ENCODE measurements at regions not wholly inside any gene's neighbourhood (a gene's known extent, or its start where the extent isn't known, plus 50 kb on each side); places are given as distances from the start of the nearest gene placed in this dataset.

- ChIA-PET CTCF (no interaction called here), POLR2A (no interaction called here)
- no peak for TF ChIP-seq CTCF (IDR thresholded peaks at IDR 0.05; ENCODE audit: insufficient read depth, low read length, missing control alignments)
- no peak overlapping the region for H3K4me3 ChIP-seq (ENCODE audit: low read depth, low read length)
- no peak for DNase-seq (ENCODE audit: low read depth, low spot score)
Measured at GRCh38 chr2:239786791-239787190, 238.4 kb downstream of the NDUFA10 start.

- no peak overlapping the region for H3K4me3 ChIP-seq (ENCODE audit: low read depth, low read length)
- no peak for DNase-seq (ENCODE audit: low read depth, low spot score)
- CTCF ChIA-PET, result no interaction called here
- TF ChIP-seq CTCF (IDR thresholded peaks at IDR 0.05; ENCODE audit: insufficient read depth, low read length, missing control alignments), result no peak
- POLR2A ChIA-PET, result no interaction called here
Measured at GRCh38 chr2:239781454-239781853, 243.7 kb downstream of the NDUFA10 start.

GRCh38 chr2:239780236-239780994 lies 244.7 kb downstream of the NDUFA10 start:
- DNase-seq (ENCODE audit: low read depth, low spot score), result no peak
- no peak for TF ChIP-seq CTCF (IDR thresholded peaks at IDR 0.05; ENCODE audit: insufficient read depth, low read length, missing control alignments)
- ChIA-PET CTCF (no interaction called here), POLR2A (no interaction called here)
- H3K4me3 ChIP-seq (ENCODE audit: low read depth, low read length), result no peak overlapping the region

GRCh38 chr2:239779584-239779983 lies 245.6 kb downstream of the NDUFA10 start:
- DNase-seq (ENCODE audit: low read depth, low spot score), result no peak
- H3K4me3 ChIP-seq (ENCODE audit: low read depth, low read length), result no peak overlapping the region
- ChIA-PET CTCF (no interaction called here), POLR2A (no interaction called here)
- TF ChIP-seq CTCF (IDR thresholded peaks at IDR 0.05; ENCODE audit: insufficient read depth, low read length, missing control alignments), result no peak

GRCh38 chr2:239778861-239779558 lies 246.1 kb downstream of the NDUFA10 start:
- no peak for DNase-seq (ENCODE audit: low read depth, low spot score)
- no peak for TF ChIP-seq CTCF (IDR thresholded peaks at IDR 0.05; ENCODE audit: insufficient read depth, low read length, missing control alignments)
- H3K4me3 ChIP-seq (ENCODE audit: low read depth, low read length), result no peak overlapping the region
- CTCF ChIA-PET, result no interaction called here
- POLR2A ChIA-PET, result no interaction called here

GRCh38 chr2:239778042-239778851 lies 246.9 kb downstream of the NDUFA10 start:
- TF ChIP-seq CTCF (IDR thresholded peaks at IDR 0.05; ENCODE audit: insufficient read depth, low read length, missing control alignments), result no peak
- POLR2A ChIA-PET, result no interaction called here
- H3K4me3 ChIP-seq (ENCODE audit: low read depth, low read length), result no peak overlapping the region
- CTCF ChIA-PET, result no interaction called here
- no peak for DNase-seq (ENCODE audit: low read depth, low spot score)
